HCT116 (cell line): ENCODE measurements at regions not wholly inside any gene's neighbourhood (a gene's known extent, or its start where the extent isn't known, plus 50 kb on each side); places are given as distances from the start of the nearest gene placed in this dataset.

Experiments used
- ATAC-seq: fragments of 200-7000 bp; cut with Tn5 transposase; 2 replicates; pipeline ENCODE4 v1.9.1; 2020; ENCODE audit warnings: mild to moderate bottlenecking, moderate library complexity
- BruUV-seq: library from RNA; stranded (reverse); fragments of 400-500 nt; replicated peaks from 2 replicates; lab custom pipeline; 2021; lab: Mats Ljungman, UMichigan
- CTCF ChIA-PET: fragments of 300-600 bp; sonication (Branson Sonifier 250); formaldehyde crosslinking; loops from one replicate; lab custom pipeline; 2021; ENCODE audit warnings: antibody characterized with exemption; lab: Charles Lee
- POLR2A ChIA-PET: fragments of 300-600, 350-600 bp; sonication (Branson Sonifier 250); formaldehyde crosslinking; loops from one replicate; lab custom pipeline; 2021; ENCODE audit warnings: antibody characterized with exemption; lab: Charles Lee
- RAD21 ChIA-PET, 2 experiments: fragments of 300-600 bp; sonication (Branson Sonifier 250); formaldehyde crosslinking; loops; one replicate each; lab custom pipeline; 2023; ENCODE audit warnings: low total read pairs in 2 of 2; ENCODE audit not compliant: uncharacterized antibody in 2 of 2, unreplicated experiment in 2 of 2, low non-redundant PET in 1 of 2; lab: Charles Lee
- DNase-seq: peaks from one replicate; pipeline ENCODE4 v3.0.0-alpha.2; 2010; ENCODE audit warnings: low read depth, low spot score
- H2AFZ ChIP-seq: fragments of 200-600 bp; shearing (Covaris generic), sonication (generic); 2 replicates; pipeline ENCODE4 v1.6.1; 2017; ENCODE audit warnings: low read depth, mixed run types, mixed read lengths, antibody characterized with exemption, low read length; ENCODE audit not compliant: poor library complexity, severe bottlenecking
- H3K27ac ChIP-seq: 2 replicates; pipeline ENCODE4 v1.5.1; 2012; ENCODE audit warnings: low read depth, low read length
- H3K27me3 ChIP-seq: fragments of 200-600 bp; sonication (generic); 2 replicates; pipeline ENCODE4 v1.6.1; 2016; ENCODE audit warnings: mixed run types, low read length, mixed read lengths; ENCODE audit not compliant: insufficient read depth
- H3K36me3 ChIP-seq, 2 experiments: fragments of 200-500 bp in 1 of 2; fragments of 200-600 bp in 1 of 2; sonication (Bioruptor generic) in 1 of 2; sonication (generic) in 1 of 2; 2 replicates each; pipeline versions ENCODE4 v1.5.1 to v1.6.1; 2014 to 2016; ENCODE audit warnings: low read length in 2 of 2, inconsistent platforms in 1 of 2, mixed read lengths in 1 of 2, mixed run types in 1 of 2; ENCODE audit not compliant: insufficient read depth in 2 of 2, control insufficient read depth in 1 of 2
- H3K4me1 ChIP-seq, 2 experiments: fragments of 200-600 bp in 1 of 2; sonication (generic) in 1 of 2; 2 replicates each; pipeline versions ENCODE4 v1.5.1 to v1.6.1; 2012 to 2017; ENCODE audit warnings: low read length in 2 of 2, inconsistent platforms in 1 of 2, mild to moderate bottlenecking in 1 of 2, mixed read lengths in 1 of 2, mixed run types in 1 of 2, moderate library complexity in 1 of 2; ENCODE audit not compliant: insufficient read depth in 2 of 2, control insufficient read depth in 1 of 2
- H3K4me2 ChIP-seq: fragments of 200-600 bp; sonication (generic); 2 replicates; pipeline ENCODE4 v1.6.1; 2017; ENCODE audit warnings: mixed run types, low read length, mixed read lengths
- H3K4me3 ChIP-seq, 2 experiments: fragments of 200-600 bp in 1 of 2; sonication (generic) in 1 of 2; replicated peaks in 1 of 2; 2 replicates each; pipeline ENCODE4 v1.5.1; 2011 to 2016; ENCODE audit warnings: low read length in 2 of 2, control low read depth in 1 of 2, low read depth in 1 of 2, mild to moderate bottlenecking in 1 of 2, mixed read lengths in 1 of 2, mixed run types in 1 of 2
- H3K79me2 ChIP-seq: fragments of 200-600 bp; sonication (generic); 2 replicates; pipeline ENCODE4 v1.6.1; 2017; ENCODE audit warnings: mild to moderate bottlenecking, mixed run types, low read length, moderate library complexity, mixed read lengths; ENCODE audit not compliant: insufficient read depth
- H3K9ac ChIP-seq: fragments of 200-600 bp; sonication (generic); 2 replicates; pipeline ENCODE4 v1.6.1; 2016; ENCODE audit warnings: low read length, mixed read lengths
- H3K9me2 ChIP-seq: fragments of 200-600 bp; sonication (generic), shearing (Covaris generic); 2 replicates; pipeline ENCODE4 v1.6.1; 2017; ENCODE audit warnings: mixed run types, mild to moderate bottlenecking, moderate library complexity; ENCODE audit not compliant: insufficient read depth
- H3K9me3 ChIP-seq, 2 experiments: fragments of 200-500 bp in 1 of 2; fragments of 200-600 bp in 1 of 2; sonication (Bioruptor generic) in 1 of 2; sonication (generic) in 1 of 2; 2 replicates each; pipeline ENCODE4 v1.6.1; 2014 to 2017; ENCODE audit warnings: low read length in 2 of 2, mixed read lengths in 2 of 2, inconsistent platforms in 1 of 2, low read depth in 1 of 2, mild to moderate bottlenecking in 1 of 2, mixed run types in 1 of 2, moderate library complexity in 1 of 2; ENCODE audit not compliant: control insufficient read depth in 1 of 2, insufficient read depth in 1 of 2
- H4K20me1 ChIP-seq: fragments of 200-600 bp; sonication (generic), shearing (Covaris generic); 2 replicates; pipeline ENCODE4 v1.6.1; 2017; ENCODE audit warnings: mixed run types, mild to moderate bottlenecking, moderate library complexity; ENCODE audit not compliant: insufficient read depth
- CBX3 ChIP-seq: IDR thresholded peaks from 2 replicates; pipeline ENCODE4 v1.6.1; 2012; ENCODE audit warnings: low read depth
- CEBPB ChIP-seq: IDR thresholded peaks from 2 replicates; pipeline ENCODE4 v1.6.1; 2012; ENCODE audit warnings: low read depth
- EGR1 ChIP-seq: IDR thresholded peaks from 2 replicates; pipeline ENCODE4 v1.6.1; 2012; ENCODE audit warnings: low read depth
- ELF1 ChIP-seq: IDR thresholded peaks from 2 replicates; pipeline ENCODE4 v1.6.1; 2012; ENCODE audit warnings: low read depth, borderline replicate concordance
- EZH2 ChIP-seq: fragments of 200-600 bp; sonication (generic); IDR thresholded peaks from 2 replicates; pipeline ENCODE4 v1.6.1; 2017; ENCODE audit warnings: antibody characterized with exemption, mixed run types
- EZH2phosphoT487 ChIP-seq: fragments of 200-600 bp; IDR thresholded peaks from 2 replicates; pipeline ENCODE4 v1.6.1; 2018; ENCODE audit warnings: antibody characterized with exemption, borderline replicate concordance
- FOSL1 ChIP-seq: IDR thresholded peaks from 2 replicates; pipeline ENCODE4 v1.6.1; 2012; ENCODE audit warnings: low read depth
- JUND ChIP-seq: IDR thresholded peaks from 2 replicates; pipeline ENCODE4 v1.6.1; 2012
- MAX ChIP-seq: IDR thresholded peaks from 2 replicates; pipeline ENCODE4 v1.6.1; 2012
- POLR2A ChIP-seq: IDR thresholded peaks from 2 replicates; pipeline ENCODE4 v1.7.0; 2011; ENCODE audit warnings: borderline replicate concordance; ENCODE audit not compliant: insufficient read depth, insufficient read length; ENCODE audit errors: extremely low read depth
- POLR2AphosphoS5 ChIP-seq: IDR thresholded peaks from 2 replicates; pipeline ENCODE4 v1.6.1; 2011; ENCODE audit warnings: mild to moderate bottlenecking, low read depth, low read length, moderate library complexity
- RAD21 ChIP-seq: IDR thresholded peaks from 2 replicates; pipeline ENCODE4 v1.6.1; 2012; ENCODE audit warnings: low read depth, mild to moderate bottlenecking
- SIN3A ChIP-seq: IDR thresholded peaks from 2 replicates; pipeline ENCODE4 v1.6.1; 2012; ENCODE audit warnings: low read depth
- SP1 ChIP-seq: IDR thresholded peaks from 2 replicates; pipeline ENCODE4 v1.6.1; 2012; ENCODE audit warnings: low read depth
- YY1 ChIP-seq: IDR thresholded peaks from 2 replicates; pipeline ENCODE4 v1.6.1; 2011; ENCODE audit warnings: low read length, low read depth, moderate library complexity, mild to moderate bottlenecking; ENCODE audit not compliant: insufficient replicate concordance; ENCODE audit errors: extremely low read depth
- ZBTB33 ChIP-seq: IDR thresholded peaks from 2 replicates; pipeline ENCODE4 v1.6.1; 2011; ENCODE audit warnings: mild to moderate bottlenecking, low read length, moderate library complexity; ENCODE audit not compliant: insufficient replicate concordance; ENCODE audit errors: extremely low read depth
- ZFX ChIP-seq: fragments of 450-650 bp; IDR thresholded peaks from 2 replicates; pipeline ENCODE4 v1.6.1; 2017
- ZNF274 ChIP-seq: fragments of 200-500 bp; sonication (Bioruptor generic); IDR thresholded peaks from 2 replicates; pipeline ENCODE4 v1.6.1; 2014; ENCODE audit warnings: mild to moderate bottlenecking, low read depth, low read length, inconsistent platforms
- intact Hi-C: fragments of 100-400 bp; cut with micrococcal nuclease; formaldehyde crosslinking; loops from 2 replicates; pipeline ENCODE4 v1.10.0; 2022

- ATAC-seq (no peak), DNase-seq (no peak)
- Histone ChIP-seq H3K4me3 (no peak overlapping the region), H3K27ac (no peak overlapping the region), H3K9me3 (peaks cover 6 to 18% of the 10 kb centered on the region in 2 experiments; a peak in 2 of 4 replicates), H3K9me2 (no peaks in the 10 kb centered on the region), H3K4me2 (no peak overlapping the region), H3K4me1 (no peaks in the 10 kb centered on the region), H3K9ac (no peak overlapping the region), H3K27me3 (no peaks in the 10 kb centered on the region), H2AFZ (no peak overlapping the region), H3K36me3 (no peaks in the 10 kb centered on the region), H4K20me1 (no peaks in the 10 kb centered on the region), H3K79me2 (no peaks in the 10 kb centered on the region)
- intact Hi-C loops = no loop called here
- POLR2A ChIA-PET = no interaction called here
- CTCF ChIA-PET = no interaction called here
- RAD21 ChIA-PET = no interaction called here
- no peak for TF ChIP-seq ZFX
- TF ChIP-seq SP1 = no peak
- TF ChIP-seq YY1 = no peak
- TF ChIP-seq RAD21 = no peak
- no peak for TF ChIP-seq FOSL1
- no peak for TF ChIP-seq POLR2AphosphoS5
- TF ChIP-seq EZH2phosphoT487 = no peak
- no peak for TF ChIP-seq MAX
- no TSS peak for BruUV-seq
Observed at GRCh38 chr3:55376753-55377347, 110.3 kb downstream of the WNT5A start.

- no peak for ATAC-seq
- ChIA-PET POLR2A (no interaction called here), RAD21 (no interaction called here)
- TF ChIP-seq RAD21 = no peak
- no peak for TF ChIP-seq SP1
- TF ChIP-seq ZBTB33 = no peak
- TF ChIP-seq ELF1 = no peak
- no peak for TF ChIP-seq YY1
- no peak for TF ChIP-seq JUND
- no peak for TF ChIP-seq CBX3
- no peak for TF ChIP-seq MAX
- no peak for TF ChIP-seq EZH2phosphoT487
- TF ChIP-seq SIN3A = no peak
- no peak for TF ChIP-seq ZNF274
- TF ChIP-seq EGR1 = no peak
- TF ChIP-seq EZH2 = no peak
- no peak for TF ChIP-seq CEBPB
- no peak for TF ChIP-seq POLR2AphosphoS5
- no peak for TF ChIP-seq POLR2A
Observed at GRCh38 chr3:55373423-55373822, 113.7 kb downstream of the WNT5A start.

More at GRCh38 chr3:55373423-55373822, 113.7 kb downstream of the WNT5A start:
- no peaks in the 10 kb centered on the region for H4K20me1 ChIP-seq
- no peak overlapping the region for H3K27ac ChIP-seq
- CTCF ChIA-PET = no interaction called here
- H3K4me1 ChIP-seq = no peaks in the 10 kb centered on the region
- no peaks in the 10 kb centered on the region for H3K79me2 ChIP-seq
- intact Hi-C loops = no loop called here
- no peak overlapping the region for H3K9ac ChIP-seq
- no peak overlapping the region for H3K4me2 ChIP-seq
- no TSS peak for BruUV-seq
- no peaks in the 10 kb centered on the region for H3K9me2 ChIP-seq
- H3K4me3 ChIP-seq = no peak overlapping the region
- no peak overlapping the region for H2AFZ ChIP-seq
- no peak for DNase-seq
- H3K9me3 ChIP-seq = peaks cover 9 to 18% of the 10 kb centered on the region in 2 experiments; a peak in 2 of 4 replicates
- H3K27me3 ChIP-seq = no peaks in the 10 kb centered on the region
- H3K36me3 ChIP-seq = no peaks in the 10 kb centered on the region
